Naive thymus-derived CD4-positive, alpha-beta T cell (primary cell): ENCODE measurements at regions not wholly inside any gene's neighbourhood (a gene's known extent, or its start where the extent isn't known, plus 50 kb on each side); places are given as distances from the start of the nearest gene placed in this dataset.

ENCODE experiments used
- ATAC-seq: fragments of 150-1000 bp; cut with Tn5 transposase; 2 replicates; pipeline ENCODE4 v1.10.0; 2021; ENCODE audit warnings: mild to moderate bottlenecking, moderate library complexity
- CTCF ChIA-PET: fragments of 350-600 bp; sonication (Branson Sonifier 250); formaldehyde crosslinking; loops from one replicate; lab custom pipeline; 2021; ENCODE audit warnings: antibody characterized with exemption; lab: Charles Lee
- POLR2A ChIA-PET: fragments of 350-600 bp; sonication (Branson Sonifier 250); formaldehyde crosslinking; loops from one replicate; lab custom pipeline; 2021; ENCODE audit warnings: antibody characterized with exemption, inconsistent platforms; lab: Charles Lee
- DNase-seq, 9 donors: peaks; one replicate each; pipeline versions ENCODE4 v3.0.0 to v3.0.0-alpha.2; 2020 to 2022; ENCODE audit warnings: mixed read lengths in 1 of 9
- H3K27ac ChIP-seq: one replicate; pipeline ENCODE4 v1.7.0; 2013; ENCODE audit warnings: mild to moderate bottlenecking, low read depth, low read length, moderate library complexity
- H3K27me3 ChIP-seq, 2 donors: one replicate each; pipeline ENCODE4 v1.7.0; 2013; ENCODE audit warnings: low read length in 2 of 2, mild to moderate bottlenecking in 2 of 2, moderate library complexity in 2 of 2; ENCODE audit not compliant: control insufficient read depth in 2 of 2, insufficient read depth in 2 of 2
- H3K36me3 ChIP-seq, 3 experiments: 1 replicate in 2 of 3; 2 replicates in 1 of 3; pipeline ENCODE4 v1.7.0; 2013; ENCODE audit warnings: low read length in 3 of 3, mild to moderate bottlenecking in 3 of 3, moderate library complexity in 1 of 3; ENCODE audit not compliant: insufficient read depth in 3 of 3, control insufficient read depth in 2 of 3
- H3K4me1 ChIP-seq, 2 donors: one replicate each; pipeline ENCODE4 v1.7.0; 2013; ENCODE audit warnings: low read length in 2 of 2, mild to moderate bottlenecking in 2 of 2, moderate library complexity in 1 of 2; ENCODE audit not compliant: control insufficient read depth in 2 of 2, insufficient read depth in 2 of 2
- H3K4me3 ChIP-seq: 2 replicates; pipeline ENCODE4 v1.7.0; 2013; ENCODE audit warnings: mild to moderate bottlenecking, low read length
- H3K9me3 ChIP-seq, 3 experiments: 1 replicate in 2 of 3; 2 replicates in 1 of 3; pipeline ENCODE4 v1.7.0; 2013; ENCODE audit warnings: low read length in 3 of 3; ENCODE audit not compliant: control insufficient read depth in 2 of 3
- H3K27ac Mint-ChIP-seq, 9 donors: one replicate each; pipeline ENCODE4 v1.8.0; 2020 to 2022; ENCODE audit warnings: mixed read lengths in 9 of 9, mild to moderate bottlenecking in 8 of 9, moderate library complexity in 5 of 9, inconsistent platforms in 2 of 9
- H3K27me3 Mint-ChIP-seq, 5 donors: one replicate each; pipeline ENCODE4 v1.8.0; 2021 to 2022; ENCODE audit warnings: mixed read lengths in 5 of 5, mild to moderate bottlenecking in 1 of 5
- H3K36me3 Mint-ChIP-seq, 5 donors: one replicate each; pipeline ENCODE4 v1.8.0; 2020 to 2022; ENCODE audit warnings: mixed read lengths in 5 of 5, mild to moderate bottlenecking in 3 of 5, inconsistent platforms in 1 of 5
- H3K4me1 Mint-ChIP-seq, 7 donors: one replicate each; pipeline ENCODE4 v1.8.0; 2020 to 2022; ENCODE audit warnings: mixed read lengths in 7 of 7, mild to moderate bottlenecking in 3 of 7, inconsistent platforms in 1 of 7
- H3K4me3 Mint-ChIP-seq, 10 donors: one replicate each; pipeline ENCODE4 v1.8.0; 2020 to 2022; ENCODE audit warnings: mild to moderate bottlenecking in 10 of 10, mixed read lengths in 10 of 10, moderate library complexity in 6 of 10, inconsistent platforms in 2 of 10
- H3K9me3 Mint-ChIP-seq, 11 donors: one replicate each; pipeline ENCODE4 v1.8.0; 2020 to 2022; ENCODE audit warnings: mixed read lengths in 11 of 11, mild to moderate bottlenecking in 4 of 11, inconsistent platforms in 1 of 11, moderate library complexity in 1 of 11
- intact Hi-C, 2 donors: fragments of 100-400 bp; cut with micrococcal nuclease; formaldehyde crosslinking; loops; one replicate each; pipeline ENCODE4 v1.15.1; 2023

GRCh38 chr4:13710246-13710885 lies 82.8 kb upstream of the BOD1L1 start:
- POLR2A ChIA-PET = no interaction called here
- peaks cover 0 to 5% (median 0%) of the 10 kb centered on the region in 11 donors for H3K9me3 Mint-ChIP-seq

GRCh38 chr4:13711233-13711785 lies 83.8 kb upstream of the BOD1L1 start:
- ATAC-seq (no peak), DNase-seq (no peak)
- H3K9me3 Mint-ChIP-seq = peaks cover 0 to 5% (median 0%) of the 10 kb centered on the region in 11 donors
- Histone ChIP-seq H3K27me3 (no peaks in the 10 kb centered on the region), H3K4me3 (no peak overlapping the region), H3K36me3 (no peaks in the 10 kb centered on the region), H3K4me1 (no peaks in the 10 kb centered on the region), H3K9me3 (no peaks in the 10 kb centered on the region), H3K27ac (no peak overlapping the region)
- ChIA-PET POLR2A (no interaction called here), CTCF (no interaction called here)
- no peak overlapping the region for H3K27ac Mint-ChIP-seq
- no peaks in the 10 kb centered on the region for H3K36me3 Mint-ChIP-seq
- no peak overlapping the region for H3K4me3 Mint-ChIP-seq
- H3K4me1 Mint-ChIP-seq = peaks cover 0 to 2% (median 0%) of the 10 kb centered on the region in 7 donors
- H3K27me3 Mint-ChIP-seq = peaks cover 0 to 45% (median 21%) of the 10 kb centered on the region in 5 donors
- intact Hi-C loops = no loop called here

More at GRCh38 chr4:13710246-13710885, 82.8 kb upstream of the BOD1L1 start:
- Histone ChIP-seq H3K27ac (no peak overlapping the region), H3K27me3 (no peaks in the 10 kb centered on the region), H3K4me3 (no peak overlapping the region), H3K36me3 (no peaks in the 10 kb centered on the region), H3K9me3 (no peaks in the 10 kb centered on the region), H3K4me1 (no peaks in the 10 kb centered on the region)
- Mint-ChIP-seq H3K4me3 (no peak overlapping the region), H3K27ac (no peak overlapping the region), H3K4me1 (peaks cover 0 to 2% (median 0%) of the 10 kb centered on the region in 7 donors), H3K27me3 (peaks cover 0 to 49% (median 21%) of the 10 kb centered on the region in 5 donors), H3K36me3 (no peaks in the 10 kb centered on the region)
- no peak for ATAC-seq
- no peak for DNase-seq
- intact Hi-C loops = no loop called here
- CTCF ChIA-PET = no interaction called here

DNA sequence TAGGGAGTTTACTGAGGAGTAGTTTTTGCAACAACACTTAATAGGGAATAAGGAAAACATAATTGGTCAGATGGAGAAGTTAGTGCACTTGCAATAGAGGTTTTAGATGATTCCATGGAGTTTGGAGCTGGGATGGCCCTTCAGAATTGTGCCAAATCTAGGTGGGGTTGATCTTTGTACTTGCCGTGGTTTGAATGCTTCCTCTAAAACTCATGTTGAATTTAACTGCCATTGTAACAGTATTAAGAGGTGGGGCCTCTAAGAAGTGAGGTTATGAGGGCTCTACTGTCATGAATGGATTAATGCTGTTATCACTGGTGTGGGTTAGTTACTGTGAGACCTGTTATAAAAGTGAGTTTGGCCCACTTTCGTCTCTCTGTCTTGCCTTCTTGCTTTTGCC lies 94.4 kb upstream of the BOD1L1 start:
- DNase-seq (no peak), ATAC-seq (no peak)
- H3K27me3 ChIP-seq = no peaks in the 10 kb centered on the region
- CTCF ChIA-PET = no interaction called here
- H3K27ac ChIP-seq = no peak overlapping the region
- no peak overlapping the region for H3K4me3 ChIP-seq
- POLR2A ChIA-PET = no interaction called here
- H3K36me3 ChIP-seq = no peaks in the 10 kb centered on the region
- intact Hi-C loops = no loop called here
- no peaks in the 10 kb centered on the region for H3K36me3 Mint-ChIP-seq
- no peaks in the 10 kb centered on the region for H3K9me3 ChIP-seq
- H3K4me1 Mint-ChIP-seq = no peaks in the 10 kb centered on the region
- H3K4me1 ChIP-seq = no peaks in the 10 kb centered on the region
- H3K27me3 Mint-ChIP-seq = peaks cover 0 to 24% (median 8%) of the 10 kb centered on the region in 5 donors
- no peak overlapping the region for H3K27ac Mint-ChIP-seq
- no peak overlapping the region for H3K4me3 Mint-ChIP-seq
- no peaks in the 10 kb centered on the region for H3K9me3 Mint-ChIP-seq

DNA sequence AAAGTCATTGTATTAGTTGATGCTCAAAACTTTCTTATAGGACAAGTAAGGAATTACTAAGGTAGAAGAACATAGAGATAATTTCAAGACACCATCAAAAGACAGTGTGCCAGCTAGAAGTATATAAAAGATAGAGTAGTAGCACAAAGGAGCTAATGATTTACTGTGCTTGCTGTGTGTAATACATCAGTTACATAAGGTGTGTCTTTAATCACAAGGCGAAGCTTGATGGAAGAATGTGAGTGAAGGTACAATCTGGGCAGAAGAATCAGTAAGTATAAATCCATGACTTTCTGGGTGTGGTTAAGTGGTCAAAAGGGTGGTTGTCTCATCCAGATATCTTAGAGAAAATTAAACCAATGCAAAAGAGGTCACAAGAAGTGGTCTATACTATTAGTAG lies 95.1 kb upstream of the BOD1L1 start:
- ChIA-PET POLR2A (no interaction called here), CTCF (no interaction called here)
- Histone ChIP-seq H3K4me3 (no peak overlapping the region), H3K4me1 (no peaks in the 10 kb centered on the region), H3K9me3 (no peaks in the 10 kb centered on the region), H3K27me3 (no peaks in the 10 kb centered on the region), H3K36me3 (no peaks in the 10 kb centered on the region), H3K27ac (no peak overlapping the region)
- DNase-seq = no peak
- no peak for ATAC-seq
- Mint-ChIP-seq H3K27ac (no peak overlapping the region), H3K4me3 (no peak overlapping the region), H3K9me3 (no peaks in the 10 kb centered on the region), H3K36me3 (no peaks in the 10 kb centered on the region), H3K4me1 (no peaks in the 10 kb centered on the region), H3K27me3 (peaks cover 0 to 21% (median 10%) of the 10 kb centered on the region in 5 donors)
- intact Hi-C loops = no loop called here

DNA sequence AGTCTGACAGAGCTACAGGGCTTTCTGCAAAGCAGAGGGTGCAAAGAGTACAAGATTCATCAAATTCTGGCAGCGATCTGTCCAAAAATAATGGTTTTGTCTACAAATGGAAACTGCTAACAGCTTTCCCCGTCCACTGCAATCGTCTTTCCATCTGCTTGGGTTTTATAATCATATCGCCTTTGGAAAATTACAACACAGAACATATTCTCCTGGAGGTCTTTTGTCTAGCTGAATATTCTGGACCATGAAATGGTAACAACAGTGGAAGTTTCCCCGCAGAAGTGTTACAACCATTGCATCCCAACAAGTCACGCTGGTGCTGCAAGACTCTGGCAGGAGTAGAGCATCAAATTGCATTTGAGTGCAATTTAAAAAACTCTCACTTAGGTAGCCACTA lies 101.2 kb upstream of the BOD1L1 start:
- H3K4me1 ChIP-seq = no peaks in the 10 kb centered on the region
- Mint-ChIP-seq H3K27ac (no peak overlapping the region), H3K9me3 (peaks cover 0 to 2% (median 0%) of the 10 kb centered on the region in 11 donors), H3K27me3 (peaks cover 0 to 25% (median 20%) of the 10 kb centered on the region in 5 donors), H3K4me3 (no peak overlapping the region), H3K36me3 (peaks cover 0 to 4% (median 0%) of the 10 kb centered on the region in 5 donors), H3K4me1 (no peaks in the 10 kb centered on the region)
- DNase-seq (no peak), ATAC-seq (no peak)
- H3K27me3 ChIP-seq = no peaks in the 10 kb centered on the region
- ChIA-PET CTCF (no interaction called here), POLR2A (no interaction called here)
- H3K9me3 ChIP-seq = no peaks in the 10 kb centered on the region
- intact Hi-C loops = no loop called here
- H3K4me3 ChIP-seq = no peak overlapping the region
- no peaks in the 10 kb centered on the region for H3K36me3 ChIP-seq
- H3K27ac ChIP-seq = no peak overlapping the region

- intact Hi-C loops = no loop called here
Observed at GRCh38 chr4:13731019-13731418, 103.5 kb upstream of the BOD1L1 start.

GRCh38 chr4:13733817-13734216 lies 106.3 kb upstream of the BOD1L1 start:
- H3K27me3 Mint-ChIP-seq = peaks cover 0 to 15% (median 9%) of the 10 kb centered on the region in 5 donors
- intact Hi-C loops = no loop called here
- no peak overlapping the region for H3K27ac Mint-ChIP-seq
- ChIA-PET POLR2A (no interaction called here), CTCF (no interaction called here)
- Histone ChIP-seq H3K9me3 (no peaks in the 10 kb centered on the region), H3K4me1 (no peaks in the 10 kb centered on the region), H3K27ac (no peak overlapping the region), H3K27me3 (no peaks in the 10 kb centered on the region), H3K36me3 (no peaks in the 10 kb centered on the region), H3K4me3 (no peak overlapping the region)
- ATAC-seq (no peak), DNase-seq (no peak)
- H3K9me3 Mint-ChIP-seq = peaks cover 0 to 2% (median 0%) of the 10 kb centered on the region in 11 donors
- H3K4me1 Mint-ChIP-seq = no peaks in the 10 kb centered on the region
- H3K36me3 Mint-ChIP-seq = peaks cover 0 to 4% (median 0%) of the 10 kb centered on the region in 5 donors
- no peak overlapping the region for H3K4me3 Mint-ChIP-seq

More at GRCh38 chr4:13731019-13731418, 103.5 kb upstream of the BOD1L1 start:
- H3K27me3 Mint-ChIP-seq = peaks cover 0 to 25% (median 18%) of the 10 kb centered on the region in 5 donors
- H3K4me1 Mint-ChIP-seq = no peaks in the 10 kb centered on the region
- peaks cover 0 to 4% (median 0%) of the 10 kb centered on the region in 5 donors for H3K36me3 Mint-ChIP-seq
- CTCF ChIA-PET = no interaction called here
- DNase-seq = no peak
- Histone ChIP-seq H3K9me3 (no peaks in the 10 kb centered on the region), H3K27ac (no peak overlapping the region), H3K4me1 (no peaks in the 10 kb centered on the region), H3K4me3 (no peak overlapping the region), H3K36me3 (no peaks in the 10 kb centered on the region), H3K27me3 (no peaks in the 10 kb centered on the region)
- POLR2A ChIA-PET = no interaction called here
- H3K27ac Mint-ChIP-seq = no peak overlapping the region
- H3K4me3 Mint-ChIP-seq = no peak overlapping the region
- H3K9me3 Mint-ChIP-seq = peaks cover 0 to 2% (median 0%) of the 10 kb centered on the region in 11 donors
- ATAC-seq = no peak
